Neural progenitor cell (in vitro differentiated cells): ENCODE measurements at regions not wholly inside any gene's neighbourhood (a gene's known extent, or its start where the extent isn't known, plus 50 kb on each side); places are given as distances from the start of the nearest gene placed in this dataset.

Experiments
- DNase-seq: peaks from one replicate; pipeline ENCODE4 v3.0.0-alpha.2; 2016; ENCODE audit warnings: low spot score
- H2AFZ ChIP-seq: fragments of 200-600 bp; sonication (generic); replicated peaks from 2 replicates; pipeline ENCODE4 v1.6.1; 2016; ENCODE audit warnings: antibody characterized with exemption
- H3F3A ChIP-seq: fragments of 200-600 bp; sonication (generic); 2 replicates; pipeline ENCODE4 v1.6.1; 2016; ENCODE audit warnings: antibody characterized with exemption, low read depth
- H3K27ac ChIP-seq: fragments of 200-600 bp; sonication (generic); 2 replicates; pipeline ENCODE4 v1.5.1; 2016; ENCODE audit warnings: mild to moderate bottlenecking
- H3K27me3 ChIP-seq: fragments of 200-600 bp; sonication (generic); 2 replicates; pipeline ENCODE4 v1.6.1; 2016; ENCODE audit warnings: mild to moderate bottlenecking, moderate library complexity
- H3K36me3 ChIP-seq: fragments of 200-600 bp; sonication (generic); 2 replicates; pipeline ENCODE4 v1.5.1; 2016
- H3K4me1 ChIP-seq: fragments of 200-600 bp; sonication (generic); 2 replicates; pipeline ENCODE4 v1.6.1; 2016; ENCODE audit warnings: mixed run types
- H3K4me2 ChIP-seq: fragments of 200-600 bp; sonication (generic); 2 replicates; pipeline ENCODE4 v1.6.1; 2016
- H3K4me3 ChIP-seq: fragments of 200-600 bp; sonication (generic); 2 replicates; pipeline ENCODE4 v1.5.1; 2016
- H3K79me2 ChIP-seq: fragments of 200-600 bp; sonication (generic); 2 replicates; pipeline ENCODE4 v1.6.1; 2016; ENCODE audit warnings: low read depth
- H3K9ac ChIP-seq: fragments of 200-600 bp; sonication (generic); 2 replicates; pipeline ENCODE4 v1.6.1; 2016
- H3K9me3 ChIP-seq: fragments of 200-600 bp; sonication (generic); 2 replicates; pipeline ENCODE4 v1.5.1; 2016; ENCODE audit warnings: low read depth
- H4K20me1 ChIP-seq: fragments of 200-600 bp; sonication (generic); 2 replicates; pipeline ENCODE4 v1.6.1; 2016; ENCODE audit warnings: low read depth
- H3K27ac Mint-ChIP-seq: 3 replicates; pipeline ENCODE4 v1.8.0; 2021; ENCODE audit warnings: mixed read lengths
- H3K27me3 Mint-ChIP-seq: 2 replicates; pipeline ENCODE4 v1.8.0; 2022; ENCODE audit warnings: low read depth, mild to moderate bottlenecking, inconsistent platforms, moderate library complexity, mixed read lengths; ENCODE audit not compliant: insufficient read depth
- H3K36me3 Mint-ChIP-seq: 3 replicates; pipeline ENCODE4 v1.8.0; 2021; ENCODE audit warnings: mixed read lengths
- H3K4me1 Mint-ChIP-seq: 3 replicates; pipeline ENCODE4 v1.8.0; 2021; ENCODE audit warnings: mixed read lengths
- H3K4me3 Mint-ChIP-seq: 3 replicates; pipeline ENCODE4 v1.8.0; 2021; ENCODE audit warnings: mild to moderate bottlenecking, moderate library complexity, mixed read lengths
- H3K9me3 Mint-ChIP-seq: 3 replicates; pipeline ENCODE4 v1.8.0; 2020; ENCODE audit warnings: mixed read lengths
- CTCF ChIP-seq: fragments of 200-600 bp; sonication (generic); IDR thresholded peaks from 2 replicates; pipeline ENCODE4 v1.5.1; 2017; ENCODE audit warnings: antibody characterized with exemption, mild to moderate bottlenecking
- EZH2 ChIP-seq: fragments of 200-600 bp; sonication (generic); IDR thresholded peaks from 2 replicates; pipeline ENCODE4 v1.6.1; 2017; ENCODE audit warnings: antibody characterized with exemption, mild to moderate bottlenecking, moderate library complexity
- EZH2phosphoT487 ChIP-seq: fragments of 200-600 bp; sonication (generic); IDR thresholded peaks from 2 replicates; pipeline ENCODE4 v1.6.1; 2017; ENCODE audit warnings: antibody characterized with exemption

GRCh38 chr14:96706893-96707292, 90.3 kb upstream of the VRK1 start:
- Mint-ChIP-seq H3K4me1 (peaks cover 2% of the 10 kb centered on the region), H3K4me3 (no peak overlapping the region), H3K27ac (no peak overlapping the region), H3K36me3 (peaks cover 2% of the 10 kb centered on the region), H3K27me3 (peaks cover 5% of the 10 kb centered on the region), H3K9me3 (no peaks in the 10 kb centered on the region)
- H3K4me2 ChIP-seq: no peak overlapping the region
- no peaks in the 10 kb centered on the region for H3K79me2 ChIP-seq
- H3K9me3 ChIP-seq: no peaks in the 10 kb centered on the region
- TF ChIP-seq EZH2phosphoT487: no peak
- no peak for TF ChIP-seq EZH2
- TF ChIP-seq CTCF: no peak
- H3K9ac ChIP-seq: no peak overlapping the region
- H3K27ac ChIP-seq: no peak overlapping the region
- H3F3A ChIP-seq: no peaks in the 10 kb centered on the region
- no peaks in the 10 kb centered on the region for H3K4me1 ChIP-seq
- H3K4me3 ChIP-seq: no peak overlapping the region
- no peak overlapping the region for H2AFZ ChIP-seq
- H3K27me3 ChIP-seq: no peaks in the 10 kb centered on the region
- H3K36me3 ChIP-seq: no peaks in the 10 kb centered on the region
- H4K20me1 ChIP-seq: no peaks in the 10 kb centered on the region
- no peak for DNase-seq

GRCh38 chr14:96710060-96710666, 87.0 kb upstream of the VRK1 start:
- Histone ChIP-seq H3K4me2 (no peak overlapping the region), H3K4me1 (no peaks in the 10 kb centered on the region), H3K79me2 (no peaks in the 10 kb centered on the region), H2AFZ (no peak overlapping the region), H3K27me3 (no peaks in the 10 kb centered on the region), H3F3A (no peaks in the 10 kb centered on the region), H3K27ac (no peak overlapping the region), H3K9me3 (no peaks in the 10 kb centered on the region), H3K4me3 (no peak overlapping the region), H3K9ac (no peak overlapping the region), H4K20me1 (no peaks in the 10 kb centered on the region), H3K36me3 (no peaks in the 10 kb centered on the region)
- TF ChIP-seq EZH2phosphoT487 (no peak), CTCF (no peak), EZH2 (no peak)
- DNase-seq: no peak
- Mint-ChIP-seq H3K9me3 (no peaks in the 10 kb centered on the region), H3K27ac (no peak overlapping the region), H3K4me1 (peaks cover 2% of the 10 kb centered on the region), H3K36me3 (no peaks in the 10 kb centered on the region), H3K27me3 (peaks cover 3% of the 10 kb centered on the region), H3K4me3 (no peak overlapping the region)

GRCh38 chr14:96711559-96712267, 85.5 kb upstream of the VRK1 start:
- Histone ChIP-seq H3K27ac (no peak overlapping the region), H3K4me3 (no peak overlapping the region), H3K79me2 (no peaks in the 10 kb centered on the region), H2AFZ (no peak overlapping the region), H3K27me3 (no peaks in the 10 kb centered on the region), H3F3A (no peaks in the 10 kb centered on the region), H3K36me3 (no peaks in the 10 kb centered on the region), H4K20me1 (no peaks in the 10 kb centered on the region), H3K9me3 (no peaks in the 10 kb centered on the region), H3K9ac (no peak overlapping the region), H3K4me1 (no peaks in the 10 kb centered on the region), H3K4me2 (no peak overlapping the region)
- DNase-seq: no peak
- no peak overlapping the region for H3K4me3 Mint-ChIP-seq
- H3K4me1 Mint-ChIP-seq: peaks cover 2% of the 10 kb centered on the region
- TF ChIP-seq CTCF: no peak
- no peak for TF ChIP-seq EZH2phosphoT487
- no peak for TF ChIP-seq EZH2
- H3K27ac Mint-ChIP-seq: no peak overlapping the region
- H3K27me3 Mint-ChIP-seq: peaks cover 2% of the 10 kb centered on the region
- H3K9me3 Mint-ChIP-seq: no peaks in the 10 kb centered on the region
- no peaks in the 10 kb centered on the region for H3K36me3 Mint-ChIP-seq
